HG02885 (cell line): ENCODE measurements at regions not wholly inside any gene's neighbourhood (a gene's known extent, or its start where the extent isn't known, plus 50 kb on each side); places are given as distances from the start of the nearest gene placed in this dataset.
A peak's percentile ranks its signal among the peaks of the same experiment; 100 is the strongest.

Experiments
- ATAC-seq: cut with Tn5 transposase; IDR thresholded peaks from one replicate; pipeline ENCODE4 v1.9.1; 2021; ENCODE audit warnings: mild to moderate bottlenecking; ENCODE audit not compliant: unreplicated experiment, poor library complexity

- ATAC-seq, result no peak
Measured at GRCh38 chr4:140250989-140251552, 97.1 kb upstream of the MAML3 start.

GRCh38 chr4:140249351-140249750 lies 95.4 kb upstream of the MAML3 start:
- ATAC-seq, result no peak

GRCh38 chr4:140247237-140247636 lies 93.3 kb upstream of the MAML3 start:
- ATAC-seq, result no peak

DNA sequence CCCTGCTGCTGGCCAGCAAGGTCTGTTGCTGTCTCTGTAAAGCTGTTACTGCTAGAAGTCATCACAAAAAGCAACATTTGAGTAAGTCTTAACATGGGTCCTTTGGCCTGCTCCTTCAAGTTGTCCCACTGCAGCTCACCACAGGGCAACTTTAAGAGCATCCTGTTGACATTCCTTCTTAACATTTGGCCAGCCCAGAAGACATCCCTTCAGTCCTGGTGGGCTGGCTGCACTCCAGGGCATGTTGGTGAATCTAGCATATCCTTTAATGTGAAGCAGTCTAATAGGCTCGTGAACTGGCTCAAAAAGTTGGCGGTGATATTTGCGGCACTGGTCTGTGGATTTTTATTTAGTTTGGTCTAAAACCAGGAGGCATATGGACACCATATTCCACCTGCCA lies 92.2 kb upstream of the MAML3 start:
- no peak for ATAC-seq

DNA sequence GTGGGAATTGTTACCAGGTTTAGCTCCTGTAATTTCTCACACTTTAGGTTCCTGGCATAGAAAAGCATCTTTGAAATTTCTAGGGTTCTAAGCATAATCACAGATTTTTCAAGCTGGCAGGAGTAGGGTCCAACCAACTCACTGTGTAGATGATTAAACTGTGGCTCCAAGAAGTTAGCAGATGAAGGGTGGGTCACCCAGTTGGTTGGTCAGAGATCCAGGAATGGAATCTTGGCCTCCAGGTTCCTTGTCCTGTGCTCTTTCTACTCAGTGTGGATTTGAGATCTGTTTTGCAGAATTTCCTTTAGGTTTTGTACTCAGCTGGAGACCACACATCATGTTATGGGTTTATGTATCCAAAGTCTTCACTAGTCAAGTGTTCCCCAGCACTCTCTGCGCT lies 90.3 kb upstream of the MAML3 start:
- no peak for ATAC-seq

- peak; percentile 76 for ATAC-seq
Measured at GRCh38 chr4:140243278-140243753, 89.3 kb upstream of the MAML3 start.

- ATAC-seq, result peak; percentile 74
Measured at GRCh38 chr4:140242357-140243277, 88.6 kb upstream of the MAML3 start.

GRCh38 chr4:140240237-140240636 lies 86.3 kb upstream of the MAML3 start:
- no peak for ATAC-seq

DNA sequence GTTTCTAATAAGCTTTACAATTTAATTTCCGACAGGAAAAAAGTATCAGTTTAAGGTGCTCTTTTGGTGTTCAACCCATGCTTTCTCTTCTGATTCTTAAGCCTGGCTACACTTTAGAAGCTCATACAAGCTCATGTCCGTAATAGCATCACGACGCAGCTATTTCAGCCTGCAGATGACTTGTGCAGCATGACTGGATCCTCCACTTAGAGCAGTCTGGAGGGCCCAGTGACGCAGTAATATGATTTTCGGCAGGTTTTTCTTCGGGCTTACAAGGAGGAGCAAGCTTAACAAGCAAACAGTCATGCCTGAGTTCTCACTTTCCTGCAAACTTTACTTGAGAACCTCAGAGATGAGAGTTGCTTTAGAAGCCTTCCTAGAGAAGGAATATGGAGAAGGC lies 85.3 kb upstream of the MAML3 start:
- ATAC-seq, result no peak

GRCh38 chr4:140238351-140239056 lies 84.5 kb upstream of the MAML3 start:
- ATAC-seq, result no peak

DNA sequence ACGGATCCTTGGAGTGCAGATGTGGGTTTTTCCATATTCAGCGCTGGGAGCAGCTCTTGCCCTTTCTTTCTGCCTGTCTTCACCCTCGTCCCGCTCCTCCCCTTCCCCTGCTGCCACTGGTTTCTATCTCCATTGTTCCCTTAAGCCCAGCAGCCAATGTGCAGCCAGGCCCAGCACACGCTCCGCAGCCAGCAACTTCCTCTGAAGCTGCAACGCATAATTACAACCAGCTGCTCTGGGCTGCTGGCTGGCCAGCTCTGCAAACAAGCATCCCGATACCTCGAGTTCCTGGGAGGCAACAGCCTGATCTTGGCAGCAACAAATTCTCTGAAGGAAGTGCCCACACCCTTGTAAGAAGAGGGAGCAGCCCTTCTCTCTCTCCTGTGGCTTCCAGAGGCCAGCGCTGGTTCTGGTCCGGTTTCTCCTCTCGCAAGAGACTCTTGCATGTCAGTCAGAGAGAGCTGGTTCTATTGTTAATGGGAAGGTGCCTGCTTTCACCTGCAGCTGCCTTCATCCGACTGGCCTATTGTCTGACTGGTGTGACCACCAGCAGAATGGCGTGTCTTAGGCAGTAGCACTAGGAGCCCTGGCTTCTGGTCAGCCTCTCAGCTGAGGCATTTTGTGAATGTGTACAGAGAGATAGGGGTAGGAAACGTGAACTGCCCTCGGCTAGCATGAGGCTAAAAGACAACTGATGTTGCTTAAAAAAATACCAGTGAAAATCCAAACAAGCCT lies 83.8 kb upstream of the MAML3 start:
- no peak for ATAC-seq

DNA sequence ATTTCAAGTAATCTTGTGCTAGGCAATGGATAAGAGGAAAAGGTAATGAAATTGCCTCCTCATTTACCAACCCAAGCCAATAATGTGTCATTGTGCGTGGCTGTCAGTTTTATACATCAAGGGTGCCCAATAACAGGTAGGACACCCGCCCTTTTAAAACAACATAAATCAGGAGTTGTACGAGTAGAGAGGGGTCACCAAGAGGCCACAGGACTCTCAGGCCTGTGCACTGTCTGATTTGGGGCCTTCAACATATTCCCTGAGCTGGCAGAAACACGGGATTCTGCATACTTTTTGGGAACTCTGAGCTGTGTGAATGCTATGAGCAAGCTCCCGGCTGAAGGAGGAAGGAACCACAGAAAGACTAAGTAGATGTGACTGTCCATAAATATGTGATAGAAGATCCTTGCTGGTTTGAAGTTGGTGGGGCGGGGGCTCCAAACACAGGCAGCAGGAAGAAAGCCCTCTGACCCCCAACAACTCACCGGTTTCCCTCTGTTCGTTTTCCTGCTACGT lies 82.7 kb upstream of the MAML3 start:
- ATAC-seq, result no peak

DNA sequence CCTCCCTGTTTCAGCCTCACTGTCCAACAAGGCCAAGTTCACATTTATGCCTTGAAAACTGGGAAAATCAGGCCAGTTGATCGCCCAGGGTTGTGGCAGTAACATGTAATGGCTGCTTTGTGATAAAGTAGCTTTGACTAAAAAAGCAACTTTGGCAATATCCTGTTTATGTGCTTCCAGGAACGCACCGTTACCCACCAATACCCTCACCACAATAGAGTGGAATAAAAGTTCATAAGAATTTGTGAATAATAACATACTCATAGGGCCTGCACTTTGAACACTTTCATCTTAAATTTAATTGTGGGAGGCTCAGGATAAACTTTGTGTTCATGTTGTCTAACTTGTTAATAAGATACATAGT lies 80.7 kb upstream of the MAML3 start:
- ATAC-seq, result no peak

GRCh38 chr4:140233791-140234696 lies 80.1 kb upstream of the MAML3 start:
- no peak for ATAC-seq

DNA sequence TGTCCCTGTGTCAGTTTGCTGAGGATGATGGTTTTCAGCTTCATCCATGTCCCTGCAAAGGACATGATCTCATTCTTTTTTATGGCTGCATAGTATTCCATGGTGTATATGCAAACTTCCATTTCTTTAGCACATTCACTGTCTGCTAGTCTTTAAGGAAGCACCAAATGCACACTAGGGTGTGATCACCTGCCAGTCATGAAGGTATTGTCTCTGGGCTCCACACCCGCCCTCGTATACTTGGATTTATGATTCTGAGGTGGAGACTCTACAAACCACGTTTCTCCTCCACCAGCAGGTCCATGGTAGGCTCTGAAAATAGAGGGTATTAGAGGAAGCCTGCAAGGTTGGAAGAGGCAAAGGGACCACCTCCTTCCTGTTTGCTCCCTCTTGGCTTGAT lies 75.9 kb upstream of the MAML3 start:
- ATAC-seq, result no peak

GRCh38 chr4:140227286-140227685 lies 73.3 kb upstream of the MAML3 start:
- ATAC-seq, result no peak

- ATAC-seq, result no peak
Measured at GRCh38 chr4:140223056-140223810, 69.2 kb upstream of the MAML3 start.

GRCh38 chr4:140222171-140222570 lies 68.2 kb upstream of the MAML3 start:
- ATAC-seq, result no peak

DNA sequence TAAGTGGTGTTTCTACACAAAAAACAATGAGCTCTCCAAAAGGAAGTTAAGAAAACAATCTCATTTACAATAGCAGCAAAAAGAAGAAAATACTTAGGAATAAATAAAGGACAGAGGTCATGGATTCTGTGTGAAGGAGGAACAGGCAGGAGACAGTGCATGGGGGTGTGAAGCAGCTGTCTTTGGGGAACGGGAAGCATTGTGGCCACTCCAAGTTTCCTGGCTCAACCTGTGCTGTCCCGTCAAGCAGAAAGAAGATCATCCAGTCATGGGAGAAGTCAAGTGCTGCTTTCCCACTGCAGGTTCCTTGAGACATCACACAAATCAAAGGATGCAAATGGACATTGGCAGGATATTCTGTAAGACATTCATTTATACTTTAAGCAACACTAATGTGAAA lies 66.1 kb upstream of the MAML3 start:
- no peak for ATAC-seq
